Chondrocyte (in vitro differentiated cells): ENCODE measurements at regions not wholly inside any gene's neighbourhood (a gene's known extent, or its start where the extent isn't known, plus 50 kb on each side); places are given as distances from the start of the nearest gene placed in this dataset.

Source experiments
- DNase-seq: peaks from one replicate; pipeline ENCODE4 v3.0.0; 2021; ENCODE audit warnings: mixed read lengths, low spot score
- H3K27ac Mint-ChIP-seq: one replicate; pipeline ENCODE4 v1.8.0; 2021; ENCODE audit warnings: mild to moderate bottlenecking, moderate library complexity, mixed read lengths; ENCODE audit not compliant: unreplicated experiment
- H3K27me3 Mint-ChIP-seq: 2 replicates; pipeline ENCODE4 v1.8.0; 2021; ENCODE audit warnings: low read depth, mixed read lengths
- H3K36me3 Mint-ChIP-seq: 2 replicates; pipeline ENCODE4 v1.8.0; 2021; ENCODE audit warnings: low read depth, mixed read lengths
- H3K4me1 Mint-ChIP-seq: 2 replicates; pipeline ENCODE4 v1.8.0; 2021; ENCODE audit warnings: low read depth, mild to moderate bottlenecking, mixed read lengths
- H3K4me3 Mint-ChIP-seq: one replicate; pipeline ENCODE4 v1.8.0; 2021; ENCODE audit warnings: mild to moderate bottlenecking, moderate library complexity, mixed read lengths; ENCODE audit not compliant: unreplicated experiment
- H3K9me3 Mint-ChIP-seq: 2 replicates; pipeline ENCODE4 v1.8.0; 2021; ENCODE audit warnings: low read depth, mixed read lengths
- TF ChIP-seq, protein P1 (sequence below): fragments of 200-600 bp; sonication (generic); IDR thresholded peaks from 2 replicates; pipeline ENCODE4 v1.5.0; 2021; ENCODE audit warnings: antibody characterized with exemption, mild to moderate bottlenecking, moderate library complexity

- TF ChIP-seq, protein P1, sequence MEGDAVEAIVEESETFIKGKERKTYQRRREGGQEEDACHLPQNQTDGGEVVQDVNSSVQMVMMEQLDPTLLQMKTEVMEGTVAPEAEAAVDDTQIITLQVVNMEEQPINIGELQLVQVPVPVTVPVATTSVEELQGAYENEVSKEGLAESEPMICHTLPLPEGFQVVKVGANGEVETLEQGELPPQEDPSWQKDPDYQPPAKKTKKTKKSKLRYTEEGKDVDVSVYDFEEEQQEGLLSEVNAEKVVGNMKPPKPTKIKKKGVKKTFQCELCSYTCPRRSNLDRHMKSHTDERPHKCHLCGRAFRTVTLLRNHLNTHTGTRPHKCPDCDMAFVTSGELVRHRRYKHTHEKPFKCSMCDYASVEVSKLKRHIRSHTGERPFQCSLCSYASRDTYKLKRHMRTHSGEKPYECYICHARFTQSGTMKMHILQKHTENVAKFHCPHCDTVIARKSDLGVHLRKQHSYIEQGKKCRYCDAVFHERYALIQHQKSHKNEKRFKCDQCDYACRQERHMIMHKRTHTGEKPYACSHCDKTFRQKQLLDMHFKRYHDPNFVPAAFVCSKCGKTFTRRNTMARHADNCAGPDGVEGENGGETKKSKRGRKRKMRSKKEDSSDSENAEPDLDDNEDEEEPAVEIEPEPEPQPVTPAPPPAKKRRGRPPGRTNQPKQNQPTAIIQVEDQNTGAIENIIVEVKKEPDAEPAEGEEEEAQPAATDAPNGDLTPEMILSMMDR = no peak
- no peak overlapping the region for H3K4me3 Mint-ChIP-seq
- H3K9me3 Mint-ChIP-seq = no peaks in the 10 kb centered on the region
- H3K36me3 Mint-ChIP-seq = no peaks in the 10 kb centered on the region
- H3K27ac Mint-ChIP-seq = no peak overlapping the region
- H3K4me1 Mint-ChIP-seq = no peaks in the 10 kb centered on the region
- H3K27me3 Mint-ChIP-seq = no peaks in the 10 kb centered on the region
- DNase-seq = no peak
Observed at GRCh38 chr5:104170926-104171325, 608.3 kb upstream of the NUDT12 start.

- H3K27me3 Mint-ChIP-seq = no peaks in the 10 kb centered on the region
- no peak overlapping the region for H3K4me3 Mint-ChIP-seq
- H3K27ac Mint-ChIP-seq = peak overlapping the region; percentile 74
- peaks cover 6% of the 10 kb centered on the region for H3K9me3 Mint-ChIP-seq
- DNase-seq = no peak
- TF ChIP-seq, protein P1 = no peak
- peaks cover 14% of the 10 kb centered on the region for H3K4me1 Mint-ChIP-seq
- H3K36me3 Mint-ChIP-seq = no peaks in the 10 kb centered on the region
Observed at GRCh38 chr5:104146652-104147051, 584.1 kb upstream of the NUDT12 start.

GRCh38 chr5:104139840-104140239 lies 577.3 kb upstream of the NUDT12 start:
- no peak for DNase-seq
- Mint-ChIP-seq H3K9me3 (peaks cover 2% of the 10 kb centered on the region), H3K4me1 (no peaks in the 10 kb centered on the region), H3K36me3 (no peaks in the 10 kb centered on the region), H3K4me3 (no peak overlapping the region), H3K27me3 (no peaks in the 10 kb centered on the region), H3K27ac (no peak overlapping the region)
- TF ChIP-seq, protein P1 = peak; percentile 18

DNA sequence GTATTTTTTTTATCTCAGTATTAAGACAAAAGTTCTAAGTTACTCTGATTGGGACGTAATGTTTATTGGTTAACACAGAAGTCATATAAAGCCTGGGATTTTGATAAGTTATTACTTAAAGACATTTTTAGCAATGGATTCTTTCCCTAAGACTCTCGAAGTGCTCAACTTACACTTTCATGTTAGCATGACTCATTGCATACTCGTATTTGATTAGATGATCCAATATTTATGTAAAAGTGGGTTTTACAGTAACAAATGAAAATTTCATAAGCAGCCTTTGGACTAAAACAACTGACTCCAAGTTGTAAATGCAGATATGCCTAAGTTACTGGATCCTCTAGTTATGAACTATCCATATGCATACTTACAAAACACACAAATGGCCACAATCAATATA lies 567.7 kb upstream of the NUDT12 start:
- TF ChIP-seq, protein P1 = no peak
- no peak overlapping the region for H3K4me3 Mint-ChIP-seq
- H3K27ac Mint-ChIP-seq = no peak overlapping the region
- H3K27me3 Mint-ChIP-seq = no peaks in the 10 kb centered on the region
- H3K9me3 Mint-ChIP-seq = peaks cover 19% of the 10 kb centered on the region
- H3K4me1 Mint-ChIP-seq = peaks cover 5% of the 10 kb centered on the region
- H3K36me3 Mint-ChIP-seq = peaks cover 2% of the 10 kb centered on the region
- no peak for DNase-seq

DNA sequence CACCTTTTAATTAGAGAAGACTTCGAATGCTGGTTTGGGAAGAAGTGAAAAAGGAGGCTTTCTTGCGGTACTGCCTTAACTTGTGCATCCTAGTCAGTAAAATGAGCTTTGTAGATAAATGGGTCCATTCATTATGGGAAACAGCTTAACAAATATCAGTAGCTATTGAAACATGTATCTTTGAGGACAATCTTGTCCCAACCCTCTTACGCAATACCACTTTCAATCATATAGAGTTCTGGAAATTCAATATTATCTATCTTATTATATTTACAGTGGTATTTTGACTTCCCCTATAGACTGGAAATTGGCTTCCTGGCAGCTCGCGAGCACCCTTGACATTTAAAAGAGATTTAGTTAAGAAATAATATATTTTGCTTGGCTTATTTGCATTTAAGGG lies 565.8 kb upstream of the NUDT12 start:
- no peak for DNase-seq
- no peak overlapping the region for H3K27ac Mint-ChIP-seq
- no peak overlapping the region for H3K4me3 Mint-ChIP-seq
- H3K4me1 Mint-ChIP-seq = peaks cover 10% of the 10 kb centered on the region
- no peaks in the 10 kb centered on the region for H3K27me3 Mint-ChIP-seq
- peaks cover 9% of the 10 kb centered on the region for H3K9me3 Mint-ChIP-seq
- TF ChIP-seq, protein P1 = no peak
- no peaks in the 10 kb centered on the region for H3K36me3 Mint-ChIP-seq
